Right lobe of liver (tissue), 6 donors: ENCODE measurements at regions not wholly inside any gene's neighbourhood (a gene's known extent, or its start where the extent isn't known, plus 50 kb on each side); places are given as distances from the start of the nearest gene placed in this dataset.

ENCODE experiments used
- ATAC-seq, 4 donors: fragments of 200-7000 bp; cut with Tn5 transposase; one replicate each; pipeline ENCODE4 v1.9.1; 2020; ENCODE audit warnings: mild to moderate bottlenecking in 4 of 4, moderate library complexity in 4 of 4
- DNase-seq, 3 donors: peaks; one replicate each; pipeline ENCODE4 v3.0.0-alpha.2; 2020
- H3K27ac ChIP-seq, 3 donors: fragments of 200-600 bp; one replicate each; pipeline ENCODE4 v1.8.0; 2022
- H3K27me3 ChIP-seq, 2 donors: fragments of 200-600 bp; one replicate each; pipeline ENCODE4 v1.8.0; 2022
- H3K36me3 ChIP-seq, 4 donors: fragments of 200-600 bp; sonication (generic) in 1 of 4; one replicate each; pipeline versions ENCODE4 v1.5.1 to v1.8.0; 2017 to 2022; ENCODE audit warnings: control low read depth in 1 of 4
- H3K4me1 ChIP-seq, 4 donors: fragments of 200-600 bp; sonication (generic) in 1 of 4; one replicate each; pipeline versions ENCODE4 v1.5.1 to v1.8.0; 2017 to 2022; ENCODE audit warnings: control low read depth in 1 of 4
- H3K4me3 ChIP-seq, 3 donors: fragments of 200-600 bp; one replicate each; pipeline ENCODE4 v1.8.0; 2022
- H3K9me3 ChIP-seq, 4 donors: fragments of 200-600 bp; sonication (generic) in 1 of 4; one replicate each; pipeline versions ENCODE4 v1.5.1 to v1.8.0; 2017 to 2022; ENCODE audit warnings: control low read depth in 1 of 4
- CTCF ChIP-seq, 4 donors: fragments of 200-600 bp in 3 of 4; fragments of 450-650 bp in 1 of 4; IDR thresholded peaks; one replicate each; pipeline versions ENCODE4 v1.5.1 to v1.8.0; 2016 to 2022; ENCODE audit warnings: antibody characterized with exemption in 4 of 4, mild to moderate bottlenecking in 2 of 4
- POLR2A ChIP-seq: fragments of 450-650 bp; IDR thresholded peaks from one replicate; pipeline ENCODE4 v1.6.1; 2017; ENCODE audit warnings: antibody characterized with exemption, mild to moderate bottlenecking
- WGBS: methylation state at CpG from one replicate; pipeline ENCODE4 v1.1.6; 2018; ENCODE audit warnings: low coverage, low lambda C conversion rate; ENCODE audit not compliant: insufficient coverage; ENCODE audit errors: missing lambda C conversion rate; 5-methylcytosine and 5-hydroxymethylcytosine counted together
- intact Hi-C, 2 donors: fragments of 100-400 bp; cut with DNase I; formaldehyde crosslinking; loops; one replicate each; pipeline versions ENCODE4 v1.11.2 to v1.14.1; 2022
- donor health status: DM: no; HTN: yes; CAD: no.
- donor health status: DM: no; HTN: no; CAD: no.
- donor health status: DM: no; HTN: no; CAD: no.
- donor health status: DM: no; HTN: yes; CAD: no.
- donor health status: DM: no; HTN: yes; CAD: no.

- TF ChIP-seq POLR2A (no peak), CTCF (IDR thresholded peaks at IDR 0.05) (no peak)
- 31% methylated on average over 8 of the region's 8 CpGs for WGBS
- no peaks in the 10 kb centered on the region for H3K27me3 ChIP-seq
- H3K36me3 ChIP-seq: no peaks in the 10 kb centered on the region
- H3K4me3 ChIP-seq: no peak overlapping the region
- H3K27ac ChIP-seq: no peak overlapping the region
- intact Hi-C loops: no loop called here
- no peaks in the 10 kb centered on the region for H3K9me3 ChIP-seq
- DNase-seq (no peak), ATAC-seq (no peak)
- H3K4me1 ChIP-seq: no peaks in the 10 kb centered on the region
These were observed 1704.7 kb upstream of the TENM3 start for GRCh38 chr4:180538384-180539057.

- intact Hi-C loops: no loop called here
- no peaks in the 10 kb centered on the region for H3K9me3 ChIP-seq
- DNase-seq (no peak), ATAC-seq (no peak)
- no peaks in the 10 kb centered on the region for H3K4me1 ChIP-seq
- TF ChIP-seq CTCF (IDR thresholded peaks at IDR 0.05): no peak
- TF ChIP-seq POLR2A: no peak
- WGBS: 46% methylated on average over 4 of the region's 4 CpGs
- no peak overlapping the region for H3K4me3 ChIP-seq
- H3K27me3 ChIP-seq: no peaks in the 10 kb centered on the region
- no peak overlapping the region for H3K27ac ChIP-seq
- H3K36me3 ChIP-seq: no peaks in the 10 kb centered on the region
These were observed 1703.9 kb upstream of the TENM3 start for GRCh38 chr4:180539284-180539683.

- Histone ChIP-seq H3K4me1 (no peaks in the 10 kb centered on the region), H3K27ac (no peak overlapping the region), H3K36me3 (no peaks in the 10 kb centered on the region), H3K27me3 (no peaks in the 10 kb centered on the region), H3K9me3 (no peaks in the 10 kb centered on the region), H3K4me3 (no peak overlapping the region)
- intact Hi-C loops: no loop called here
- no peak for DNase-seq
- TF ChIP-seq CTCF (IDR thresholded peaks at IDR 0.05) (no peak), POLR2A (no peak)
- ATAC-seq: no peak
These were observed 1701.5 kb upstream of the TENM3 start for GRCh38 chr4:180541678-180542077.

GRCh38 chr4:180542445-180543100 lies 1700.6 kb upstream of the TENM3 start:
- no peaks in the 10 kb centered on the region for H3K36me3 ChIP-seq
- H3K27ac ChIP-seq: no peak overlapping the region
- intact Hi-C loops: no loop called here
- WGBS: 42% methylated on average over 5 of the region's 5 CpGs
- no peaks in the 10 kb centered on the region for H3K9me3 ChIP-seq
- H3K4me3 ChIP-seq: no peak overlapping the region
- no peak for ATAC-seq
- H3K4me1 ChIP-seq: no peaks in the 10 kb centered on the region
- H3K27me3 ChIP-seq: no peaks in the 10 kb centered on the region
- DNase-seq: no peak
- TF ChIP-seq POLR2A (no peak), CTCF (IDR thresholded peaks at IDR 0.05) (no peak)
